OCI-LY3 (cell line): ENCODE measurements at regions not wholly inside any gene's neighbourhood (a gene's known extent, or its start where the extent isn't known, plus 50 kb on each side); places are given as distances from the start of the nearest gene placed in this dataset.

Experiments used
- CTCF ChIP-seq: fragments of 200-600, 300-600 bp; sonication (generic); IDR thresholded peaks from 2 replicates; pipeline ENCODE4 v1.5.1; 2014; ENCODE audit warnings: antibody characterized with exemption, low read length, low read depth
- EZH2phosphoT487 ChIP-seq: fragments of 200-600 bp; shearing (Covaris generic); IDR thresholded peaks from 2 replicates; pipeline ENCODE4 v1.6.1; 2018; ENCODE audit warnings: antibody characterized with exemption, mixed run types, low read depth

GRCh38 chr13:54980651-54981050 is 1952.0 kb downstream of the OLFM4 start:
- TF ChIP-seq CTCF (no peak), EZH2phosphoT487 (no peak)
